ENCODE measurements at regions not wholly inside any gene's neighbourhood (a gene's known extent, or its start where the extent isn't known, plus 50 kb on each side); places are given as distances from the start of the nearest gene placed in this dataset.
A peak's percentile ranks its signal among the peaks of the same experiment; 100 is the strongest.
"Not testable (repeated sequence)": the region's sequence is repeated elsewhere in the genome, so short reads cannot be mapped to it uniquely, and the experiment has no call there.

GRCh38 chr5:94027145-94027544 lies 285.7 kb upstream of the POU5F2 start:
- DNase-seq (ENCODE audit: low spot score), result no peak
- no peak for ATAC-seq

GRCh38 chr5:94025788-94026473 lies 284.5 kb upstream of the POU5F2 start:
- ATAC-seq (peak; percentile 99), DNase-seq (ENCODE audit: low spot score) (peak; percentile 82)

- ATAC-seq (no peak), DNase-seq (ENCODE audit: low spot score) (no peak)
These were observed 283.2 kb upstream of the POU5F2 start for GRCh38 chr5:94024620-94025019.

GRCh38 chr5:94024101-94024500 lies 282.7 kb upstream of the POU5F2 start:
- DNase-seq (ENCODE audit: low spot score), result no peak
- no peak for ATAC-seq

- no peak for DNase-seq (ENCODE audit: low spot score)
- no peak for ATAC-seq
These were observed 279.8 kb upstream of the POU5F2 start for GRCh38 chr5:94021246-94021645.

- DNase-seq (ENCODE audit: low spot score), result no peak
- ATAC-seq, result no peak
These were observed 276.2 kb upstream of the POU5F2 start for GRCh38 chr5:94017579-94017978.

- ATAC-seq (no peak), DNase-seq (ENCODE audit: low spot score) (no peak)
These were observed 269.4 kb upstream of the POU5F2 start for GRCh38 chr5:94010814-94011213.

- no peak for DNase-seq (ENCODE audit: low spot score)
- ATAC-seq, result no peak
These were observed 267.8 kb upstream of the POU5F2 start for GRCh38 chr5:94009161-94009560.

- DNase-seq (ENCODE audit: low spot score) (no peak), ATAC-seq (no peak)
These were observed 257.6 kb upstream of the POU5F2 start for GRCh38 chr5:93998951-93999455.

- ATAC-seq (no peak), DNase-seq (ENCODE audit: low spot score) (no peak)
These were observed 256.2 kb upstream of the POU5F2 start for GRCh38 chr5:93997562-93997961.

- ATAC-seq (no peak), DNase-seq (ENCODE audit: low spot score) (no peak)
These were observed 253.8 kb upstream of the POU5F2 start for GRCh38 chr5:93995126-93995621.

GRCh38 chr5:93993161-93993560 lies 251.8 kb upstream of the POU5F2 start:
- no peak for DNase-seq (ENCODE audit: low spot score)
- no peak for ATAC-seq

GRCh38 chr5:93990504-93991070 lies 249.2 kb upstream of the POU5F2 start:
- DNase-seq (ENCODE audit: low spot score), result no peak
- ATAC-seq, result no peak

GRCh38 chr5:93985940-93986570 lies 244.7 kb upstream of the POU5F2 start:
- not testable (repeated sequence) for ATAC-seq; DNase-seq (ENCODE audit: low spot score)

- ATAC-seq, result no peak
- no peak for DNase-seq (ENCODE audit: low spot score)
These were observed 236.8 kb upstream of the POU5F2 start for GRCh38 chr5:93978222-93978621.

- ATAC-seq, result no peak
- no peak for DNase-seq (ENCODE audit: low spot score)
These were observed 226.5 kb upstream of the POU5F2 start for GRCh38 chr5:93967923-93968322.

- ATAC-seq (no peak), DNase-seq (ENCODE audit: low spot score) (no peak)
These were observed 223.0 kb upstream of the POU5F2 start for GRCh38 chr5:93964421-93964820.

GRCh38 chr5:93960042-93960441 lies 218.6 kb upstream of the POU5F2 start:
- no peak for DNase-seq (ENCODE audit: low spot score)
- ATAC-seq, result no peak

- DNase-seq (ENCODE audit: low spot score), result no peak
- no peak for ATAC-seq
These were observed 214.6 kb upstream of the POU5F2 start for GRCh38 chr5:93956006-93956405.

- DNase-seq (ENCODE audit: low spot score), result no peak
These were observed 213.1 kb upstream of the POU5F2 start for GRCh38 chr5:93954421-93955069.

GRCh38 chr5:93953442-93953841 lies 212.0 kb upstream of the POU5F2 start:
- no peak for DNase-seq (ENCODE audit: low spot score)
- no peak for ATAC-seq

More at GRCh38 chr5:93954421-93955069, 213.1 kb upstream of the POU5F2 start:
- no peak for ATAC-seq

Measured in left lobe of liver (tissue), 2 donors.